ENCODE measurements at regions not wholly inside any gene's neighbourhood (a gene's known extent, or its start where the extent isn't known, plus 50 kb on each side); places are given as distances from the start of the nearest gene placed in this dataset.

DNA sequence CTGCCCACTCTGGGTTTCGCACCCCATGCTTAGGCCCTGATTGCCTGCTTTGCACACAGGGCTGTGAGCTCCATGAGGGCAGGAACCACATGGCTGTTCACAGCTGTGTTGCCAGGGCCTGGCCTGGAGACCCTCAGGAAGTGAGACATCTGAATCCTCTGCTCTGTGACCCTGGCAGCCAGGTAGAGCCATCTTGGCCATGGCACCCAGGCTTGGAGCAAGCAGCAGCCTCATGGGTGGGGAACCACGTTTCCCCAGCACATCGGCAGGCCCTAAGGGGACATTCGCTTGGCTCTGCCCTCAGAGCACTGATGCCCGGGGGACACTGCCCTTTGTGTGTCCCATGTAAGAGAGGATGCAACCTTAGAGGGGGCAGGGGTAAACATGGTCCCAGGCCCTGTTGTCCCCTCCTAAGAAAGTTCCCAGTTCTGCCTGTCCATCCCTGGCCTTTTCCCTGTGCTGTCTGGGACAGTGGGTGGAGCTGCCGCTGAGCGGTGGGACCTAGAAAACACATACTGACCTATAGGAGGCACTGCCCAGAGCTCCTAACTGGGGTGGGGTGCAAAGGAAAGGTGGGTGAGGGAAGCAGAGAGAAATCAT, 144.1 kb upstream of the IER5L start:
- DNase-seq (ENCODE audit: low read depth in 4 of 4, low spot score in 3 of 4), result no peak

DNA sequence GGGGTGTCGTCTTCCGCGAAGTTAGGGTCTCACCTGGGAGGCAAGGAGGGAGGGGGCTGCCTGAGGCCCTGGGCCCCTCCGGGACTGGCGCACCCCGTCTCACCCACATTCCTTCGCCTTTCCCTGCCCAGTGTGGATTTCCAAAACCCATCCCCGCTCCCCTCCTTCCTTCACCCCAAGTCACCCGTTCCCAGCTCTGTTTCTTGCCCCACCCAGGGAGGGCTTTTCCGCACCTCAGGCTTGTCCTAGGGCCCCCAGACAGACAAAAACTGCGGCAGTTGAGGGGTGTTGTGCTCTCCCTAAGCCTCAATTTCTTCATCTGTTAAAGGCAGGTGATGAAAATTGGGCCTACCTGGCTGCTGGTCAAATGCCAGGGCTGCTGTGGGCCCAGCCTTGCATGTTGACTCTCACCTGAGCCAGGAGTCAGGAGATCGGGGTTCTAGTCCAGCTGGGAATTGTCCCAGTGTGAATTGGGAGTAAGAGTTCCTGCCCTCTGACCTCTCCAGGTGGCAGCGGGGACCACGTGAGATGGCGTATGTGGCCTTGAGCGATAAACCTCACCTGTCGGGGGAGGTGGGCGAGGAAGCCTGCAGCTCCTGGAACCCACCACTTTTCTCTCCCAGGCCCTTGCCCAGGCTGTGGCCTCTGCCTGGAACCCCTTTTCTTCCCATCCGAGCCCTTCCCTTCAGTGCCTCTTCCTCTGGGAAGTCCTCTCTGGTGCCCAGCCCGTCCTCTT, 143.4 kb upstream of the IER5L start:
- DNase-seq (ENCODE audit: low read depth in 4 of 4, low spot score in 3 of 4), result no peak

DNA sequence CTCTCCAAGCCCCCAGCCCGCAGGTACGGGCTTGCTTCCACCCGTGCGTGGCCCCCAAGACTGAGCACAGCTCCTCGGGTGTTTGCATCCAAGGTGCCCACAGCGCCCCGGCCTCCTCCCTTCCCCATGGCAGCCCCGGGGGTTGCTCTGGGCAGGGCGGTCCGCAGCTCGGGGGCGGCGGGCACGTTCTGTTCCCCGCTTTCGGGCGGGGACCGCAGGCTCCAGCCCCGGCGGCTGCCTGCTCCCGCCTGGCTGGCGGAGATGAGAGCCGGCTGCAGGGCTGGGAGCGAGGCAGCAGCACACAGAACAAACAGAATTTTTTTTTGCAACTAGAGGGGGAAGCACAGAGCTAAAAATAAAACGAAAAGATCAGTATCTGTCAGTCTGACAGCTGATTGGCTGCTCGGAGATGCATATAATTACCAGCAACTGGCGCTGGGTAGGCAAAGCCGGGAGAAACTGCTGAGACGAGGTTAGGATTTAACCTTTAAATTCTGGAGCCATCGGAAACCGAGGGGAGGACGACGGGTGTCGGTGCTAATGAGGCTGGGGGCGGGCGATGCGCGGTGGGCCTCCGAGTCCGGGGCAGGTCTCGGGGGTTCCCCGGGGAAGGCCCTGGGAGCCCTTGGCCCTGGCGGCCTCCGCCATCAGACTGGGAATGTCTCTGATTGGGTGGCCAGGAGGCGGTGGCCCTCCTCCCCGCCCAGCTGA, 142.7 kb upstream of the IER5L start:
- DNase-seq (ENCODE audit: low read depth in 4 of 4, low spot score in 3 of 4), result peak; percentile 74 to 84 (median 78)

DNA sequence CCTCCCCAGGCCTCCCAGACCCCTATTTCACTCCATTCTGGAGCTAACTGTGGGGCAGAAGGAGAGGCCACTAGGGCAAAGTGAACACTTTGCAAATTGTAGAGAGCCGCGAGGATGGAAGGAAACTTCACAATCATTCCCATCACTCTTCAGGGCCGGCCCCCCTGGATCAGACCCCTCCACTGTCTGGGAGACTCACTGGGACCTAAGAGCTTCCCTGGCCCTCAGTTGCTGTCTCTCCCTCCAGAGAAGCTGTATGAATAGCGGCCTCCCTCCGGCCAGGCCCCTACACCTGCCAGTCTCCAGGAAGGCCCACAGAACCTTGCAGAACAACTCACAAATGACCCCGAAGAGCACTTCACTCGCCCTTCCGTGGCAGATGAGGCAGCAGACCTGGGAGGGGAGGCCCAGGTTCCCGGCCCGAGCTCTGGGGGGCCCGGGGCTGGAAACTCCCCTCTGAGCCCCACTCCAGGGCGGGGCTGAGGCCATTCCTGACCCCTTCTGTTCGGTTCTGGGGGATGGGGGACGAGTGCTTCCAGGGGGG, 141.9 kb upstream of the IER5L start:
- no peak for DNase-seq (ENCODE audit: low read depth in 4 of 4, low spot score in 3 of 4)

GRCh38 chr9:129319076-129319937, 141.2 kb upstream of the IER5L start:
- no peak for DNase-seq (ENCODE audit: low read depth in 4 of 4, low spot score in 3 of 4)

DNA sequence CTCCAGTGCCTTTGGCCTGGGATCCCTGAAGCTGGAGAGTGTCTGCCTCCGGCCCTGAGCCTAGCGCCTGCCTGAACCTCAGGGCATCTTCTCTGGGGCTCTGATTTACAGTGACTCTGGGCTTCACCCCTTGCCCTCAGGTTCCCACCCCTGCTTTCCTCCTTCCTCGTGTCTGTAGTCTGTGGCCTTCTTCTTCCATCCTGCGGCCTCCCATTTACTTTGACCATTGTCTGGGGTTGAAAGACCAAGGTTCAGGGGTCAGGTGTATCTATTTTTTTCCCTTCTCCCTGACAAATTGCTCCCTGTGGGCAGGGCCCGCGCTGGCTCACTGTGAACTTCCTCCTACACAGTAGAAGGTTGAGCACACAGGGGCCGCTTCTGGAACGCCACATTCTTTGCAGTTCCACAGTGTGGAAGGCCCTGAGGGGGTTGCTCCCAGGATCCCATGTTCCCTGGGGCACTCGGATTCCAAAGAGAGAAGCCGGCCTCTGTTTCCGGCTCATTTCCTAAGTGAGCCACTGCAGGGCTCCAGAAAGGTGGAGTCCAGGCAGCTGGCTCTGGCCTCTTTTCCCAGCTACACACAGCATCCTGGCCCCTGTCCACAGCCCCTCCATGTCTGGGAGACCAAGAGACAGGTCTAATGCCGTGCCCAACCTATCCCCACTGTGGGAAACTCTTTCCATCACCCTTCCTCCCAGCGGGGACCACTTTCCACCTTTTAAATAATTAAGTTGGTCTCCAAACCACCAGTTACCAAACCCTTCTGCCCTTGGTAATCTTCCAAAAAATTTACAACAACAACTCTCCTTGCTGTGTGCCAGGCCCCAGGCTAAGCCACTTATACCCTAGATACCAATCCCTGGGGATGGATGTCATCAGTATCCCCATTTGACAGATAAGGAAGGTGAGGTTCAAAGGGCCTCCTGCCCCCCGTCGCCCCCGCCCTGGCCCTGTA, 140.3 kb upstream of the IER5L start:
- no peak for DNase-seq (ENCODE audit: low read depth in 4 of 4, low spot score in 3 of 4)

DNA sequence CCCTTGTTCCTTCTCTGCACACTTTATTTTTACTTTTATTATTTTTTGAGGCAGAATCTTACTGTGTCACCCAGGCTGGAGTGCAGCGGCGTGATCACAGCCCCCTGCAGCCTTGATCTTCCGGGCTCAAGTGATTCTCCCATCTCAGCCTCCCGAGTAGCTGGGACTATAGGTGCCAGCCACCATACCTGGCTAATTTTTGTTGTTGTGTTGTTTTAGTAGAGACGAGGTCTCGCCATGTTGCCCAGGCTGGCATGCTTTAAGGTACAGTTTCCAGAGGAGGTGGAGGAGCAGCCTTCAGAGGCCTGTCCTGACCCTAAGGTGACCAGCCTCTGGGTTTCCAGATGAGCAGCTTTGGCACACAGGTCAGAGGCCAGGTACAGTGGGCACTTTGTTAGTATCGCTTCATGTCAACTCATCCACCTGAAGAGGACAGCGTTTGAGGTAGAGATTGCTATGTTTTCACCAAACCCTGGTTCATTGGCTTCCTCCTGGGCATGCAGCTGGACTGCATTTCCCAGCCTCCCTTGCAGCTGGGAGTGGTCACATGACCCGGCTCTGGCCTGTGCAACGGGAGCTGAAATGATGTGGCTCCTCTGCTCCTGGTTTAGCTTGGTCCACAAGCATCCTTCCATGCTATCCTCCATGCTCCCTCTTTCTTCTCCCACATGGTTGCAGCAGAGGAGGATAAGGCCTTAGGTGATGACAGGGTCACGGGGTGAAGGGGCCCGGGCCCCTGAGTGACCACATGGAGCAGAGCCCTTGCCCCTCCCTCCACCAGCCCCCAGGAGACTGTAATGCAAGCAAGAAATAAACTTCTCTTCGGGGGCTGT, 139.3 kb upstream of the IER5L start:
- no peak for DNase-seq (ENCODE audit: low read depth in 4 of 4, low spot score in 3 of 4)

- DNase-seq (ENCODE audit: low read depth in 4 of 4, low spot score in 3 of 4), result no peak
Observed at GRCh38 chr9:129316281-129317030, 138.4 kb upstream of the IER5L start.

GRCh38 chr9:129313331-129313955, 135.4 kb upstream of the IER5L start:
- DNase-seq (ENCODE audit: low read depth in 4 of 4, low spot score in 3 of 4), result no peak

DNA sequence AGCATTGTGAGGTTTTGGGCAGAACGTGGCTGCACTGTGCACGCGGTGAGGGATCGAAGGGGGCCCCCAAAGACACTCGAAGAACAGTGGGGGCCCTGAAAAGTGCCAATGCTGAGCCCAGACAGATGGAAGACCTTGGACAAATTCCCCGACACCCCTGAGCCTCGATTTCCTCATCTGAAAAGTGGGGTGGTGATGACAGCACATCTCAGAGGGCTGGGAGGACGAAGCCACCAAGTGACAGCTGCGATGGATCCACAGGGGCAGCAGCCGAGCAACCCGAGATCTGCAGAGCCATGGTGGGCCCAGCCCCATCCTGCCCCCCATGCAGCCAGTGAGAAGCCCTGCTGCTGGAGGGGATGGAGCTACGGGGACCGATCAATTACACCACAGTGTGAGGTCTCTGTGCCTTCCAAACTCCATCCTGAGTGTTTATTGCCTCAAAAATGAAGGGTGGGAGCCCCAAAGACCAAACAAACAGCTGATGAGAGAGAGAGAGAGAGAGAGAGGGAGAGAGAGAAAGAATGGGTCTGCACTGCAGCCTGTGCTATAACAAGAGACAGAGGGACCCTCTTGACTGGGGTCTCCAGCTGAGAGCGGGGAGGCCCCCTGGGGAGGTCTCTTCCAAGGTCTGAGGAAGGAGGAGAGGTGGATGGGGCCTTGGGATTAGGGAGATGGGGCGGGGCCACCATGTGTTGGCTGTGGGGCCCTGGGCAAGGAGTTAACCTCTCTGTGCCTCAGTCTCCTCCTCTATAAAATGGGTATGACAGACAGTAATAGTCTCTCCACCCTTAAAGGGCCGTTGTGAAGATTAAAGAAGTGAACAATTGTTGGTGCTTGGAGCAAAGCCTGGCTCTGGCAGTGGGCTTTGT, 134.4 kb upstream of the IER5L start:
- no peak for DNase-seq (ENCODE audit: low read depth in 4 of 4, low spot score in 3 of 4)

DNA sequence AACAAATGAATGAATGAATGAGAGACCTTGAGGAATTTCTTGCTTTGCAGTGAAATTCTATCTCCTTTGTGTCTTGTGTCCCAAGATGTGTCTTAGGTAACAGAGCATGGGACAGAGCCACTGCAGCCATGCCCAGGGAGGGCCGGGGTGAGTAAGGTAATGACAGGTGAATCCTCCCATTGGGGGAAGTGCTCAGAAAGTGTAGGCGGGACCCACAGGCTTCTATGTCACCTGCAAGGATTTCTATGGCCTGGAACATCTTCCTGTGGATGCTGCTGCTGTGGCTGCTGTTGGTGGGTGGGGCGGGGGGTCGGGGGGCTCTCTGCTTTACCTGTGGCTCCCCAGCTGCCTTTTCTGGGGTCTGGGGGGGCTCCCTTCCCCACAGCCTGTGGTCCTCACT, 133.6 kb upstream of the IER5L start:
- DNase-seq (ENCODE audit: low read depth in 4 of 4, low spot score in 3 of 4), result no peak

- no peak for DNase-seq (ENCODE audit: low read depth in 4 of 4, low spot score in 3 of 4)
Observed at GRCh38 chr9:129310666-129311350, 132.7 kb upstream of the IER5L start.

DNA sequence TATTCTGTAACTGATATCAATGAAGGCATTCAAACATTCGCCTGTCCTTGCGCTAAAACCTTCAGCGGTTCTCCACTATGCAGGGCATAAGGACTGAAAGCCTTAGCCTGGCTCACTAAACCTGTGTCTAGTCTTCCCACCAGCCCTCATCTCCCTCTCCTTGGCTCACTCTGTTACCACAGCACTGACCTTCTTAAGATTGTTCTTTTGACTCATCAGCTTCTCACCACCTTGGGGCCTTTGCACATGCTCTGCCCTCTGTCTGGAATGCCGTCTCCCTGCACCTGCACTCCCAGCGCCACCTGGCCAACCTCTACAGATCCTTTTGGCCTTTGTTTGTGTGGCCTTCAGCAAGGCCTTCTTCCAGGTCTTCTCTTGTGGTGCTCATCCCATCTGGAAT, 131.8 kb upstream of the IER5L start:
- DNase-seq (ENCODE audit: low read depth in 4 of 4, low spot score in 3 of 4), result no peak

DNA sequence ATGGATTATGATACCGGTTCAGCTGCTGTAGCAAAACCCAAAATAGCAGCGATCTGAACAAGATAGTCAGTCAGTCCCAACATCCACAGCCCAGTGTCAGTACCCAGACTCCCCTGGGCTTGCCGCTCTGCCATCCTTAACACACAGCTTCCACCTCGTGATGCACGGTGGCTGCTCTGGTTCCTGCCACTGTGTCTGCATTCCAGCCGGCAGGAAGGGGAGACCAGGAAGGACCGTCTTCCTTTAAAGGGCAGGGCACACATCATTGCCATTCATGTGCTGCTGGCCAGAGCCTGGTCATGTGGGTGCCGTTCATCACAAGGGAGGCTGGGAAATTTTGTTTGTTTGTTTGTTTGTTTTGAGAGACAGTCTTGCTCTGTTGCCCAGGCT, 131.0 kb upstream of the IER5L start:
- DNase-seq (ENCODE audit: low read depth in 4 of 4, low spot score in 3 of 4), result no peak

DNA sequence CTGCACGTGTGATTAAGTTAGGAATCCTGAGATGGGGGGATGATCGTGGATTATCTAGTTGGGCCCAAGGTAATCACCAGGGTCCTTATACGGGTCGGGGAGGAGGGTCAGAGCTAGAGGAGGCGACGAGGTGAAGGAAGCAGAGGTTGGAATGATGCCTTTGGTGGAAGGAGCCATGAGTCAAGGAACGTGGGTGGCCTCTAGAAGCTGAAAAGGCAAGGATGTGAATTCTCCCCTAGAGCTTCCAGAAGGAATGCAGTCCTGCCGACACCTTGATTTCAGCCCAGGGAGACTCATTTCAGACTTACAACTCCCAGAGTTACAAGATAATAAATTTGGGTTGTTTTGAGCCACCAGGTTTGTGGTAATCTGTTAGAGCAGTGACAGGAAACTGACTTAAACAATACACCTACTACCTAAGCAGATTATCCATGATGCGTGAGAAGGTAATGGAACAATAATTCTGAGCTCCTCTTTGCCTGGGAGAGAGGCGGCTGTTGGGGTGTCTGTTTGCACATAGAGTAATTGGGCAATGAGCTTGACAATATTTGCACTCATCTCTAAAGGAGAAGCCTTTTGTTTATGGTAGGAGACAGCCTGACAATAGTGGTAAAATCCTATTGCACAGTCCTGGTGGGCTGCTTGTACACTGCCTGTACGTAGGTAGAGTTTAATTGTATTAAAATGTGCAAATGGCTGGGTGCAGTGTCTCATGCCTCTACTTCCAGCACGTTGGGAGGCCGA, 129.3 kb upstream of the IER5L start:
- no peak for DNase-seq (ENCODE audit: low read depth in 4 of 4, low spot score in 3 of 4)

All from left renal pelvis (tissue), 4 donors.